NT2/D1 (cell line): ENCODE measurements at regions not wholly inside any gene's neighbourhood (a gene's known extent, or its start where the extent isn't known, plus 50 kb on each side); places are given as distances from the start of the nearest gene placed in this dataset.

Source experiments
- YY1 ChIP-seq: IDR thresholded peaks from 2 replicates; pipeline ENCODE4 v1.6.1; 2011; ENCODE audit not compliant: insufficient read length, insufficient read depth
- ZNF274 ChIP-seq: IDR thresholded peaks from 2 replicates; pipeline ENCODE4 v1.6.1; 2011; ENCODE audit warnings: mild to moderate bottlenecking, low read depth, low read length

- TF ChIP-seq YY1: no peak
- no peak for TF ChIP-seq ZNF274
Observed at GRCh38 chr1:36732015-36732356, 249.3 kb upstream of the CSF3R start.
